IMR-90 (cell line): ENCODE measurements at regions not wholly inside any gene's neighbourhood (a gene's known extent, or its start where the extent isn't known, plus 50 kb on each side); places are given as distances from the start of the nearest gene placed in this dataset.

Source experiments
- ATAC-seq: fragments of 200-7000 bp; cut with Tn5 transposase; 2 replicates; pipeline ENCODE4 v1.9.1; 2020; ENCODE audit warnings: low read depth, mild to moderate bottlenecking, moderate library complexity
- BruUV-seq: library from RNA; stranded (reverse); fragments of 400-500 nt; replicated peaks from 2 replicates; lab custom pipeline; 2021; lab: Mats Ljungman, UMichigan
- CTCF ChIA-PET: fragments of 300-600 bp; formaldehyde crosslinking; extraction: SDS; loops from one replicate; lab custom pipeline; 2021; ENCODE audit warnings: antibody characterized with exemption; lab: Yijun Ruan, JAX
- POLR2A ChIA-PET: fragments of 300-600 bp; sonication (Branson Sonifier 250); formaldehyde crosslinking; loops from one replicate; lab custom pipeline; 2022; ENCODE audit warnings: antibody characterized with exemption; ENCODE audit not compliant: unreplicated experiment; lab: Charles Lee
- DNase-seq: peaks from one replicate; pipeline ENCODE4 v3.0.0; 2013
- H2AFZ ChIP-seq: replicated peaks from 2 replicates; pipeline ENCODE3; 2013; ENCODE audit warnings: low read length, mild to moderate bottlenecking; ENCODE audit not compliant: poor library complexity
- H2AK5ac ChIP-seq: 2 replicates; pipeline ENCODE4 v1.6.1; 2013; ENCODE audit warnings: low read depth, low read length, inconsistent platforms
- H2AK9ac ChIP-seq: replicated peaks from 2 replicates; pipeline ENCODE3; 2013; ENCODE audit warnings: mild to moderate bottlenecking, low read depth, low read length, moderate library complexity; ENCODE audit not compliant: poor library complexity
- H2BK120ac ChIP-seq: 2 replicates; pipeline ENCODE4 v1.6.1; 2013; ENCODE audit warnings: low read depth, low read length, inconsistent platforms
- H2BK15ac ChIP-seq: 3 replicates; pipeline ENCODE4 v1.6.1; 2013; ENCODE audit warnings: low read depth, low read length, inconsistent platforms
- H2BK20ac ChIP-seq: 2 replicates; pipeline ENCODE4 v1.6.1; 2013; ENCODE audit warnings: low read depth, mild to moderate bottlenecking, inconsistent platforms, low read length, moderate library complexity
- H2BK5ac ChIP-seq: 2 replicates; pipeline ENCODE4 v1.6.1; 2013; ENCODE audit warnings: mild to moderate bottlenecking, low read depth, low read length, inconsistent platforms; ENCODE audit not compliant: poor library complexity, severe bottlenecking
- H3K14ac ChIP-seq: replicated peaks from 2 replicates; pipeline ENCODE4 v1.6.1; 2013; ENCODE audit warnings: low read depth, low read length, inconsistent platforms
- H3K18ac ChIP-seq: 2 replicates; pipeline ENCODE4 v1.6.1; 2013; ENCODE audit warnings: low read depth, low read length, control low read depth
- H3K23ac ChIP-seq: 2 replicates; pipeline ENCODE4 v1.6.1; 2013; ENCODE audit warnings: low read depth, low read length, inconsistent platforms
- H3K27ac ChIP-seq: 2 replicates; pipeline ENCODE4 v1.5.1; 2013; ENCODE audit warnings: mild to moderate bottlenecking, control low read depth, low read length; ENCODE audit not compliant: insufficient read depth
- H3K27me3 ChIP-seq: 2 replicates; pipeline ENCODE4 v1.6.1; 2013; ENCODE audit warnings: low read length; ENCODE audit not compliant: control insufficient read depth, insufficient read depth
- H3K36me3 ChIP-seq: 2 replicates; pipeline ENCODE4 v1.6.1; 2013; ENCODE audit warnings: low read length, mixed read lengths; ENCODE audit not compliant: control insufficient read depth, insufficient read depth
- H3K4ac ChIP-seq: 2 replicates; pipeline ENCODE4 v1.6.1; 2013; ENCODE audit warnings: low read depth, low read length, inconsistent platforms
- H3K4me1 ChIP-seq: 2 replicates; pipeline ENCODE4 v1.6.1; 2013; ENCODE audit warnings: low read length, mixed read lengths; ENCODE audit not compliant: control insufficient read depth, insufficient read depth
- H3K4me2 ChIP-seq: 2 replicates; pipeline ENCODE4 v1.6.1; 2013; ENCODE audit warnings: low read depth, mild to moderate bottlenecking, control low read depth, low read length, moderate library complexity
- H3K4me3 ChIP-seq: 2 replicates; pipeline ENCODE4 v1.5.1; 2013; ENCODE audit warnings: low read depth, mild to moderate bottlenecking, control low read depth, low read length, moderate library complexity; ENCODE audit not compliant: insufficient read depth
- H3K56ac ChIP-seq: 2 replicates; pipeline ENCODE4 v1.6.1; 2013; ENCODE audit warnings: low read length, inconsistent platforms; ENCODE audit not compliant: insufficient read depth; ENCODE audit errors: extremely low read depth
- H3K79me1 ChIP-seq, 2 experiments: 2 replicates each; pipeline ENCODE4 v1.6.1; 2013; ENCODE audit warnings: low read length in 2 of 2, inconsistent platforms in 1 of 2, low read depth in 1 of 2
- H3K9ac ChIP-seq: 2 replicates; pipeline ENCODE4 v1.6.1; 2013; ENCODE audit warnings: low read depth, low read length, control low read depth
- H3K9me1 ChIP-seq: 2 replicates; pipeline ENCODE4 v1.6.1; 2013; ENCODE audit warnings: low read length, inconsistent platforms; ENCODE audit not compliant: insufficient read depth
- H3K9me3 ChIP-seq: 2 replicates; pipeline ENCODE4 v1.6.1; 2013; ENCODE audit warnings: low read length; ENCODE audit not compliant: control insufficient read depth, insufficient read depth
- H4K20me1 ChIP-seq: 2 replicates; pipeline ENCODE4 v1.6.1; 2013; ENCODE audit warnings: low read length, inconsistent platforms; ENCODE audit not compliant: insufficient read depth
- H4K5ac ChIP-seq: 2 replicates; pipeline ENCODE4 v1.6.1; 2013; ENCODE audit warnings: mild to moderate bottlenecking, low read depth, low read length, control low read depth
- H4K8ac ChIP-seq, 2 experiments: 2 replicates each; pipeline ENCODE4 v1.6.1; 2013; ENCODE audit warnings: low read depth in 2 of 2, low read length in 2 of 2, control low read depth in 1 of 2, inconsistent platforms in 1 of 2
- H4K91ac ChIP-seq: 2 replicates; pipeline ENCODE4 v1.6.1; 2013; ENCODE audit warnings: low read depth, low read length, inconsistent platforms; ENCODE audit not compliant: insufficient read depth
- BHLHE40 ChIP-seq: fragments of 150-350 bp; IDR thresholded peaks from 2 replicates; pipeline ENCODE4 v1.6.1; 2016; ENCODE audit warnings: mild to moderate bottlenecking, low read depth, low read length
- CEBPB ChIP-seq: IDR thresholded peaks from 2 replicates; pipeline ENCODE4 v1.6.1; 2012; ENCODE audit warnings: low read depth, low read length, improper control_type of control experiment
- CHD1 ChIP-seq: IDR thresholded peaks from 2 replicates; pipeline ENCODE4 v1.6.1; 2012; ENCODE audit warnings: low read depth, low read length, improper control_type of control experiment
- MAFK ChIP-seq: IDR thresholded peaks from 2 replicates; pipeline ENCODE4 v1.6.1; 2012; ENCODE audit warnings: low read depth, low read length, improper control_type of control experiment
- MAZ ChIP-seq: IDR thresholded peaks from 2 replicates; pipeline ENCODE4 v1.6.1; 2012; ENCODE audit warnings: low read depth, mild to moderate bottlenecking, low read length, improper control_type of control experiment, moderate library complexity, borderline replicate concordance
- MXI1 ChIP-seq: IDR thresholded peaks from 2 replicates; pipeline ENCODE4 v1.6.1; 2012; ENCODE audit warnings: low read depth, mild to moderate bottlenecking, low read length, moderate library complexity, borderline replicate concordance
- NFE2L2 ChIP-seq: fragments of 150-350 bp; IDR thresholded peaks from 2 replicates; pipeline ENCODE4 v1.6.1; 2016; ENCODE audit warnings: low read depth, mild to moderate bottlenecking, low read length
- POLR2A ChIP-seq: IDR thresholded peaks from 2 replicates; pipeline ENCODE4 v1.6.1; 2012; ENCODE audit warnings: mild to moderate bottlenecking, low read depth, low read length
- RAD21 ChIP-seq: IDR thresholded peaks from 2 replicates; pipeline ENCODE4 v1.6.1; 2012; ENCODE audit warnings: low read length, improper control_type of control experiment
- SMC3 ChIP-seq: fragments of 150-350 bp; IDR thresholded peaks from 2 replicates; pipeline ENCODE4 v1.6.1; 2016; ENCODE audit warnings: low read depth, mild to moderate bottlenecking, antibody characterized with exemption, low read length, moderate library complexity
- WGBS, 2 experiments: methylation state at CpG; one replicate each; pipeline versions ENCODE4 v1.1.5 to v1.1.7; 2013; ENCODE audit warnings: missing lambda C conversion rate in 2 of 2; ENCODE audit not compliant: insufficient read length in 1 of 2; ENCODE audit errors: extremely low coverage in 2 of 2; 5-methylcytosine and 5-hydroxymethylcytosine counted together
- dilution Hi-C: fragments of 300-500 bp; cut with HindIII; formaldehyde crosslinking; loops from one replicate; pipeline ENCODE4 v1.14.3; 2018; ENCODE audit warnings: low sequenced_read_pairs; ENCODE audit not compliant: unreplicated experiment
- in situ Hi-C: fragments of 300-500 bp; cut with MboI; formaldehyde crosslinking; loops from 3 replicates; pipeline ENCODE4 v1.14.3; 2019; ENCODE audit warnings: low sequenced_read_pairs, inconsistent platforms, mixed read lengths
- intact Hi-C: fragments of 100-400 bp; cut with micrococcal nuclease; formaldehyde crosslinking; loops from 2 replicates; pipeline ENCODE4 v1.10.0; 2022
- TF ChIP-seq, protein P1 (sequence below): fragments of 150-350 bp; IDR thresholded peaks from 2 replicates; pipeline ENCODE4 v1.6.1; 2016; ENCODE audit warnings: low read depth, mild to moderate bottlenecking, low read length, moderate library complexity, borderline replicate concordance
- TF ChIP-seq, protein P2 (sequence below): conservative IDR thresholded peaks from 2 replicates; pipeline ENCODE4 v1.5.1; 2012; ENCODE audit warnings: mild to moderate bottlenecking, low read depth, low read length, improper control_type of control experiment
- TF ChIP-seq, protein P3 (sequence below): fragments of 150-350 bp; IDR thresholded peaks from 2 replicates; pipeline ENCODE4 v1.6.1; 2017; ENCODE audit warnings: mild to moderate bottlenecking, antibody characterized with exemption, low read length, low read depth

GRCh38 chr12:105933671-105934665 is 204.8 kb downstream of the NUAK1 start:
- Histone ChIP-seq H3K27ac (peak overlapping the region; percentile 75), H3K14ac (peak overlapping the region; percentile 89), H3K23ac (peak overlapping the region; percentile 89), H3K4me2 (peak overlapping the region; percentile 26), H4K91ac (peak overlapping the region; percentile 97), H3K18ac (peak overlapping the region; percentile 83), H3K4me3 (no peak overlapping the region), H2AK5ac (peak overlapping the region; percentile 97), H4K5ac (peak overlapping the region; percentile 57), H2BK15ac (peak overlapping the region; percentile 96), H3K56ac (peak overlapping the region; percentile 79), H3K36me3 (no peaks in the 10 kb centered on the region), H2AK9ac (peak overlapping the region; percentile 76), H3K4me1 (peaks cover 19% of the 10 kb centered on the region), H3K9me1 (peaks cover 18% of the 10 kb centered on the region), H2BK5ac (peak overlapping the region; percentile 79), H2BK20ac (peak overlapping the region; percentile 99), H2AFZ (peak overlapping the region; percentile 68), H3K4ac (peak overlapping the region; percentile 98), H3K9ac (no peak overlapping the region), H3K79me1 (0 out of 4 replicates have a peak, but pooled peaks cover 0 to 3% of the 10 kb centered on the region in 2 experiments), H2BK120ac (peak overlapping the region; percentile 97), H4K8ac (peak overlapping the region; percentile 74 to 91), H3K27me3 (no peaks in the 10 kb centered on the region), H3K9me3 (no peaks in the 10 kb centered on the region), H4K20me1 (no peaks in the 10 kb centered on the region)
- 0% methylated on average over 5 of the region's 13 CpGs; no CpG with 5 or more reads in 1 of the 2 experiments for WGBS, 2 experiments
- DNase-seq (peak; percentile 99), ATAC-seq (peak; percentile 97)
- intact Hi-C loops (loop anchor here (2.0 kb wide), 1 partner anchor 203 kb away; no protein-coding TSS in a partner anchor), in situ Hi-C loops (no loop called here), dilution Hi-C loops (no loop called here)
- CTCF ChIA-PET = no interaction called here
- POLR2A ChIA-PET = no interaction called here
- BruUV-seq = no TSS peak
- TF ChIP-seq BHLHE40 (peak; percentile 76), MXI1 (no peak), MAZ (peak; percentile 56; the same call in 1 of the 2 replicates), SMC3 (peak; percentile 26; the same call in 1 of the 2 replicates), NFE2L2 (no peak), POLR2A (peak; percentile 39; the same call in 1 of the 2 replicates), RAD21 (peak; percentile 38), CEBPB (peak; percentile 64; the same call in 1 of the 2 replicates), CHD1 (no peak), MAFK (peak; percentile 27; the same call in 1 of the 2 replicates)
- TF ChIP-seq, protein P1, sequence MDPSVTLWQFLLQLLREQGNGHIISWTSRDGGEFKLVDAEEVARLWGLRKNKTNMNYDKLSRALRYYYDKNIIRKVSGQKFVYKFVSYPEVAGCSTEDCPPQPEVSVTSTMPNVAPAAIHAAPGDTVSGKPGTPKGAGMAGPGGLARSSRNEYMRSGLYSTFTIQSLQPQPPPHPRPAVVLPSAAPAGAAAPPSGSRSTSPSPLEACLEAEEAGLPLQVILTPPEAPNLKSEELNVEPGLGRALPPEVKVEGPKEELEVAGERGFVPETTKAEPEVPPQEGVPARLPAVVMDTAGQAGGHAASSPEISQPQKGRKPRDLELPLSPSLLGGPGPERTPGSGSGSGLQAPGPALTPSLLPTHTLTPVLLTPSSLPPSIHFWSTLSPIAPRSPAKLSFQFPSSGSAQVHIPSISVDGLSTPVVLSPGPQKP = no peak
- TF ChIP-seq, protein P2, sequence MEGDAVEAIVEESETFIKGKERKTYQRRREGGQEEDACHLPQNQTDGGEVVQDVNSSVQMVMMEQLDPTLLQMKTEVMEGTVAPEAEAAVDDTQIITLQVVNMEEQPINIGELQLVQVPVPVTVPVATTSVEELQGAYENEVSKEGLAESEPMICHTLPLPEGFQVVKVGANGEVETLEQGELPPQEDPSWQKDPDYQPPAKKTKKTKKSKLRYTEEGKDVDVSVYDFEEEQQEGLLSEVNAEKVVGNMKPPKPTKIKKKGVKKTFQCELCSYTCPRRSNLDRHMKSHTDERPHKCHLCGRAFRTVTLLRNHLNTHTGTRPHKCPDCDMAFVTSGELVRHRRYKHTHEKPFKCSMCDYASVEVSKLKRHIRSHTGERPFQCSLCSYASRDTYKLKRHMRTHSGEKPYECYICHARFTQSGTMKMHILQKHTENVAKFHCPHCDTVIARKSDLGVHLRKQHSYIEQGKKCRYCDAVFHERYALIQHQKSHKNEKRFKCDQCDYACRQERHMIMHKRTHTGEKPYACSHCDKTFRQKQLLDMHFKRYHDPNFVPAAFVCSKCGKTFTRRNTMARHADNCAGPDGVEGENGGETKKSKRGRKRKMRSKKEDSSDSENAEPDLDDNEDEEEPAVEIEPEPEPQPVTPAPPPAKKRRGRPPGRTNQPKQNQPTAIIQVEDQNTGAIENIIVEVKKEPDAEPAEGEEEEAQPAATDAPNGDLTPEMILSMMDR = no peak
- TF ChIP-seq, protein P3, sequence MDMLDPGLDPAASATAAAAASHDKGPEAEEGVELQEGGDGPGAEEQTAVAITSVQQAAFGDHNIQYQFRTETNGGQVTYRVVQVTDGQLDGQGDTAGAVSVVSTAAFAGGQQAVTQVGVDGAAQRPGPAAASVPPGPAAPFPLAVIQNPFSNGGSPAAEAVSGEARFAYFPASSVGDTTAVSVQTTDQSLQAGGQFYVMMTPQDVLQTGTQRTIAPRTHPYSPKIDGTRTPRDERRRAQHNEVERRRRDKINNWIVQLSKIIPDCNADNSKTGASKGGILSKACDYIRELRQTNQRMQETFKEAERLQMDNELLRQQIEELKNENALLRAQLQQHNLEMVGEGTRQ = no peak
